ENCODE measurements at regions not wholly inside any gene's neighbourhood (a gene's known extent, or its start where the extent isn't known, plus 50 kb on each side); places are given as distances from the start of the nearest gene placed in this dataset.

DNA sequence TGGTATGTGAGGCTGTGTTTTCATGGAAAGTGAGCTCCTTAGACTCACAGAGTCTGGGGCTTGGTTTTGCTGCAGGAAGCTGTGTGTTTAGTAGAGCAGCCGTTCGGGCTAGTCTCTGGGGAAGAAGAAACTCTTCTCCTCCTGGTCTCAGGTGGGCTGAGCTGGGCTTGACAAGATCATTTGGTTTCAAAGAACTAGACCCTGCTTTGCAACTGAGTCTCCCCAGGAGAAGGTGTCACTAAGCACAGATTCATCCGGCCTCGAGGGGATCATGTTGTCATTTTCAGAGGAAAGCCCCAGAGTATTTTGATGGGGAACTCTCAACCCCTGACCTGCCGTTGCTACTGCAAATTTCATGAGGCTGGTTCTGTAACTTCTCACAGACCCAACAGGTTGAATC lies 188.5 kb downstream of the FAM43A start:
- Histone ChIP-seq H3K79me2 (replicated peaks; ENCODE audit: insufficient read depth, low read length) (no peaks in the 10 kb centered on the region), H3K9ac (ENCODE audit: low read length) (no peak overlapping the region), H3K36me3 (ENCODE audit: insufficient read depth, low read length) (no peaks in the 10 kb centered on the region), H3F3A (ENCODE audit: insufficient read depth, low read length, poor library complexity, severe bottlenecking) (no peaks in the 10 kb centered on the region), H3K27me3 (ENCODE audit: insufficient read depth, low read depth, low read length) (no peaks in the 10 kb centered on the region), H2AFZ (ENCODE audit: low read depth, low read length) (no peak overlapping the region), H3K4me2 (ENCODE audit: low read length) (no peak overlapping the region), H3K27ac (ENCODE audit: low read length) (no peak overlapping the region), H3K9me3 (ENCODE audit: low read length) (no peaks in the 10 kb centered on the region), H4K20me1 (ENCODE audit: insufficient read depth) (no peaks in the 10 kb centered on the region), H3K4me3 (ENCODE audit: low read length) (no peak overlapping the region), H3K9me2 (ENCODE audit: insufficient read depth, low read length) (no peaks in the 10 kb centered on the region)
- no peak for TF ChIP-seq POLR2AphosphoS5 (IDR thresholded peaks at IDR 0.05)
- TF ChIP-seq SMC3 (conservative IDR thresholded peaks at IDR 0.05; ENCODE audit: poor library complexity): no peak
- TF ChIP-seq TAF1 (IDR thresholded peaks at IDR 0.05; ENCODE audit: low read depth): no peak
- no peak for TF ChIP-seq EP300 (conservative IDR thresholded peaks at IDR 0.05; ENCODE audit: poor library complexity, severe bottlenecking)
- no peak for TF ChIP-seq MXI1 (conservative IDR thresholded peaks at IDR 0.05; ENCODE audit: poor library complexity, severe bottlenecking)
- TF ChIP-seq EZH2 (IDR thresholded peaks at IDR 0.05; ENCODE audit: borderline replicate concordance, insufficient read depth, low read length, poor library complexity, severe bottlenecking): no peak
- TF ChIP-seq, protein P1, sequence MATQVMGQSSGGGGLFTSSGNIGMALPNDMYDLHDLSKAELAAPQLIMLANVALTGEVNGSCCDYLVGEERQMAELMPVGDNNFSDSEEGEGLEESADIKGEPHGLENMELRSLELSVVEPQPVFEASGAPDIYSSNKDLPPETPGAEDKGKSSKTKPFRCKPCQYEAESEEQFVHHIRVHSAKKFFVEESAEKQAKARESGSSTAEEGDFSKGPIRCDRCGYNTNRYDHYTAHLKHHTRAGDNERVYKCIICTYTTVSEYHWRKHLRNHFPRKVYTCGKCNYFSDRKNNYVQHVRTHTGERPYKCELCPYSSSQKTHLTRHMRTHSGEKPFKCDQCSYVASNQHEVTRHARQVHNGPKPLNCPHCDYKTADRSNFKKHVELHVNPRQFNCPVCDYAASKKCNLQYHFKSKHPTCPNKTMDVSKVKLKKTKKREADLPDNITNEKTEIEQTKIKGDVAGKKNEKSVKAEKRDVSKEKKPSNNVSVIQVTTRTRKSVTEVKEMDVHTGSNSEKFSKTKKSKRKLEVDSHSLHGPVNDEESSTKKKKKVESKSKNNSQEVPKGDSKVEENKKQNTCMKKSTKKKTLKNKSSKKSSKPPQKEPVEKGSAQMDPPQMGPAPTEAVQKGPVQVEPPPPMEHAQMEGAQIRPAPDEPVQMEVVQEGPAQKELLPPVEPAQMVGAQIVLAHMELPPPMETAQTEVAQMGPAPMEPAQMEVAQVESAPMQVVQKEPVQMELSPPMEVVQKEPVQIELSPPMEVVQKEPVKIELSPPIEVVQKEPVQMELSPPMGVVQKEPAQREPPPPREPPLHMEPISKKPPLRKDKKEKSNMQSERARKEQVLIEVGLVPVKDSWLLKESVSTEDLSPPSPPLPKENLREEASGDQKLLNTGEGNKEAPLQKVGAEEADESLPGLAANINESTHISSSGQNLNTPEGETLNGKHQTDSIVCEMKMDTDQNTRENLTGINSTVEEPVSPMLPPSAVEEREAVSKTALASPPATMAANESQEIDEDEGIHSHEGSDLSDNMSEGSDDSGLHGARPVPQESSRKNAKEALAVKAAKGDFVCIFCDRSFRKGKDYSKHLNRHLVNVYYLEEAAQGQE (IDR thresholded peaks at IDR 0.05; ENCODE audit: borderline replicate concordance): no peak
- no peak for TF ChIP-seq RAD21 (conservative IDR thresholded peaks at IDR 0.05)
- TF ChIP-seq, protein P2, sequence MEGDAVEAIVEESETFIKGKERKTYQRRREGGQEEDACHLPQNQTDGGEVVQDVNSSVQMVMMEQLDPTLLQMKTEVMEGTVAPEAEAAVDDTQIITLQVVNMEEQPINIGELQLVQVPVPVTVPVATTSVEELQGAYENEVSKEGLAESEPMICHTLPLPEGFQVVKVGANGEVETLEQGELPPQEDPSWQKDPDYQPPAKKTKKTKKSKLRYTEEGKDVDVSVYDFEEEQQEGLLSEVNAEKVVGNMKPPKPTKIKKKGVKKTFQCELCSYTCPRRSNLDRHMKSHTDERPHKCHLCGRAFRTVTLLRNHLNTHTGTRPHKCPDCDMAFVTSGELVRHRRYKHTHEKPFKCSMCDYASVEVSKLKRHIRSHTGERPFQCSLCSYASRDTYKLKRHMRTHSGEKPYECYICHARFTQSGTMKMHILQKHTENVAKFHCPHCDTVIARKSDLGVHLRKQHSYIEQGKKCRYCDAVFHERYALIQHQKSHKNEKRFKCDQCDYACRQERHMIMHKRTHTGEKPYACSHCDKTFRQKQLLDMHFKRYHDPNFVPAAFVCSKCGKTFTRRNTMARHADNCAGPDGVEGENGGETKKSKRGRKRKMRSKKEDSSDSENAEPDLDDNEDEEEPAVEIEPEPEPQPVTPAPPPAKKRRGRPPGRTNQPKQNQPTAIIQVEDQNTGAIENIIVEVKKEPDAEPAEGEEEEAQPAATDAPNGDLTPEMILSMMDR (IDR thresholded peaks at IDR 0.05; ENCODE audit: poor library complexity, severe bottlenecking): no peak

DNA sequence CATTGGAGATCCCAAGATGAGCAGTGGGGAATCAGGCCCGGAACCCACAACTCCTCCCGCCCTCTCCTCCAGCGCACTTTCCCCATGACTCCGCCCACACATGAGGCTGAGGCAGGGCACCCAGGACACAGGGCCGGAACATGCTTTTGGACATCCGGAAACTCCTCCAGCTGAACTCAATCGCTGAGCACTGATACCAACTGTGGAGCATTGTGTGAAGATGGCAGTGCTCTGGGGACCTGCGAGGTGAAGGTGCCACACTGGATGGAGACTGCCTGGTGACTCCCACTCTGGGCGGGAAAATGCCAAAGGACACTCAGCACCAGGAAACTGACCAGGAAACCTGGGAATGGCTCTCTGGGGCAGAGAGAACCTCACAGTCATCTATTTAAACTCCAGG lies 189.1 kb downstream of the FAM43A start:
- H3K9ac ChIP-seq (ENCODE audit: low read length): no peak overlapping the region
- H3K4me2 ChIP-seq (ENCODE audit: low read length): no peak overlapping the region
- H3K9me2 ChIP-seq (ENCODE audit: insufficient read depth, low read length): no peaks in the 10 kb centered on the region
- no peaks in the 10 kb centered on the region for H4K20me1 ChIP-seq (ENCODE audit: insufficient read depth)
- no peaks in the 10 kb centered on the region for H3F3A ChIP-seq (ENCODE audit: insufficient read depth, low read length, poor library complexity, severe bottlenecking)
- no peak overlapping the region for H3K4me3 ChIP-seq (ENCODE audit: low read length)
- H3K27ac ChIP-seq (ENCODE audit: low read length): no peak overlapping the region
- no peaks in the 10 kb centered on the region for H3K9me3 ChIP-seq (ENCODE audit: low read length)
- H3K27me3 ChIP-seq (ENCODE audit: insufficient read depth, low read depth, low read length): no peaks in the 10 kb centered on the region
- H2AFZ ChIP-seq (ENCODE audit: low read depth, low read length): no peak overlapping the region
- no peaks in the 10 kb centered on the region for H3K36me3 ChIP-seq (ENCODE audit: insufficient read depth, low read length)
- no peak for TF ChIP-seq EZH2 (IDR thresholded peaks at IDR 0.05; ENCODE audit: borderline replicate concordance, insufficient read depth, low read length, poor library complexity, severe bottlenecking)
- TF ChIP-seq, protein P1 (IDR thresholded peaks at IDR 0.05; ENCODE audit: borderline replicate concordance): no peak
- TF ChIP-seq MXI1 (conservative IDR thresholded peaks at IDR 0.05; ENCODE audit: poor library complexity, severe bottlenecking): no peak
- H3K79me2 ChIP-seq (replicated peaks; ENCODE audit: insufficient read depth, low read length): no peaks in the 10 kb centered on the region
